ENCODE measurements at regions not wholly inside any gene's neighbourhood (a gene's known extent, or its start where the extent isn't known, plus 50 kb on each side); places are given as distances from the start of the nearest gene placed in this dataset.

GRCh38 chr4:159010563-159011260 is 92.2 kb upstream of the RAPGEF2 start:
- Histone ChIP-seq H3K4me2 (ENCODE audit: low read length) (no peak overlapping the region), H3K4me3 (ENCODE audit: low read depth, low read length) (no peak overlapping the region), H3K36me3 (ENCODE audit: control insufficient read depth, insufficient read depth, low read length) (no peaks in the 10 kb centered on the region), H3K27ac (no peak overlapping the region), H3K27me3 (ENCODE audit: control insufficient read depth, insufficient read depth, low read length) (no peaks in the 10 kb centered on the region), H3K79me2 (no peaks in the 10 kb centered on the region), H3K9me3 (ENCODE audit: control insufficient read depth, low read length) (no peaks in the 10 kb centered on the region), H2AFZ (no peak overlapping the region), H3K4me1 (no peaks in the 10 kb centered on the region), H3K9ac (no peak overlapping the region)
- TF ChIP-seq CTCF (IDR thresholded peaks at IDR 0.05), result no peak

DNA sequence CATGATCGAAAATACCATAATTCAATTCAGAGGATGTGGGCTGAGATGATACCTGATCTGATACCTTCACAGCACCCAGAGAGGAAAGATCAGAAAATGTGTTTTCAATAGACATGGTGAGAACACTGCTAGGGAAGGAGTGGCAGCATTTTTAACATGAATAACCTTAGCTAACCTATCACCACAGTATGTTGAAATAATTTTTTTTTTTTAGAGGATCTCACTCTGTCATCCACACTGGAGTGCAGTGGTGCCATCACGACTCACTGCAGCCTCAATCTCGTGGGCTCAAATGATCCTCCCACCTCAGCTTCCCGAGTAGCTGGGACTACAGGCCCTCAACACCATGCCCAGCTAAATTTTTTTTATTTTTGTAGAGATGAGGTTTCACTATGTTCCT is 90.5 kb upstream of the RAPGEF2 start:
- no peak overlapping the region for H2AFZ ChIP-seq
- H3K79me2 ChIP-seq, result no peaks in the 10 kb centered on the region
- no peaks in the 10 kb centered on the region for H3K9me3 ChIP-seq (ENCODE audit: control insufficient read depth, low read length)
- no peak overlapping the region for H3K27ac ChIP-seq
- no peaks in the 10 kb centered on the region for H3K36me3 ChIP-seq (ENCODE audit: control insufficient read depth, insufficient read depth, low read length)
- no peak overlapping the region for H3K9ac ChIP-seq
- H3K27me3 ChIP-seq (ENCODE audit: control insufficient read depth, insufficient read depth, low read length), result no peaks in the 10 kb centered on the region
- TF ChIP-seq CTCF (IDR thresholded peaks at IDR 0.05), result no peak
- no peak overlapping the region for H3K4me2 ChIP-seq (ENCODE audit: low read length)
- no peak overlapping the region for H3K4me3 ChIP-seq (ENCODE audit: low read depth, low read length)
- no peaks in the 10 kb centered on the region for H3K4me1 ChIP-seq

- H3K36me3 ChIP-seq (ENCODE audit: control insufficient read depth, insufficient read depth, low read length), result no peaks in the 10 kb centered on the region
- no peak overlapping the region for H2AFZ ChIP-seq
- H3K79me2 ChIP-seq, result no peaks in the 10 kb centered on the region
- no peak overlapping the region for H3K9ac ChIP-seq
- no peak overlapping the region for H3K4me3 ChIP-seq (ENCODE audit: low read depth, low read length)
- no peak for TF ChIP-seq CTCF (IDR thresholded peaks at IDR 0.05)
- no peak overlapping the region for H3K27ac ChIP-seq
- H3K27me3 ChIP-seq (ENCODE audit: control insufficient read depth, insufficient read depth, low read length), result no peaks in the 10 kb centered on the region
- no peak overlapping the region for H3K4me2 ChIP-seq (ENCODE audit: low read length)
- no peaks in the 10 kb centered on the region for H3K4me1 ChIP-seq
- H3K9me3 ChIP-seq (ENCODE audit: control insufficient read depth, low read length), result no peaks in the 10 kb centered on the region
Measured at GRCh38 chr4:159013692-159014091, 89.2 kb upstream of the RAPGEF2 start.

DNA sequence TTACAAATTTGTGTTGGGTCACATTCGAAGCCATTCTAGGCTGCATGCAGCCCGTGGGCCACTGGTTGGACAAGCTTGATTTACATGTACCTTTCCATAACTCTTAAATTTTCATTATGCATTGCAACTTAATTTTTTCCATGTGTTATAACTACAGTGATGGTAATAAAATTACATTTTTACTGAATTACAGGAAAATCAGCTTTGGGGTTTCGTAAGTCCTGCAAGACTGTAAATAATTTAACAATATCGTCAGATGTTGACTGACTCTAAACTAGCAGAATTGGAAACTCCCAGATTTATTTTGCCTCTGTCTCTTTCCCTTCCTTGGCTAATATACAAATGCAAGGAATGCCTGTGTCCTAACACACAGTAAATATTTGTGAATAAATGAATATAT is 88.0 kb upstream of the RAPGEF2 start:
- Histone ChIP-seq H3K36me3 (ENCODE audit: control insufficient read depth, insufficient read depth, low read length) (no peaks in the 10 kb centered on the region), H3K27me3 (ENCODE audit: control insufficient read depth, insufficient read depth, low read length) (no peaks in the 10 kb centered on the region), H3K27ac (no peak overlapping the region), H2AFZ (no peak overlapping the region), H3K4me2 (ENCODE audit: low read length) (no peak overlapping the region), H3K9me3 (ENCODE audit: control insufficient read depth, low read length) (no peaks in the 10 kb centered on the region), H3K9ac (no peak overlapping the region), H3K79me2 (no peaks in the 10 kb centered on the region), H3K4me1 (no peaks in the 10 kb centered on the region), H3K4me3 (ENCODE audit: low read depth, low read length) (no peak overlapping the region)
- TF ChIP-seq CTCF (IDR thresholded peaks at IDR 0.05), result no peak

- Histone ChIP-seq H3K27ac (no peak overlapping the region), H3K36me3 (ENCODE audit: control insufficient read depth, insufficient read depth, low read length) (no peaks in the 10 kb centered on the region), H2AFZ (no peak overlapping the region), H3K9ac (no peak overlapping the region), H3K27me3 (ENCODE audit: control insufficient read depth, insufficient read depth, low read length) (no peaks in the 10 kb centered on the region), H3K4me1 (no peaks in the 10 kb centered on the region), H3K4me2 (ENCODE audit: low read length) (no peak overlapping the region), H3K9me3 (ENCODE audit: control insufficient read depth, low read length) (no peaks in the 10 kb centered on the region), H3K4me3 (ENCODE audit: low read depth, low read length) (no peak overlapping the region), H3K79me2 (no peaks in the 10 kb centered on the region)
- TF ChIP-seq CTCF (IDR thresholded peaks at IDR 0.05), result no peak
Measured at GRCh38 chr4:159015841-159016240, 87.0 kb upstream of the RAPGEF2 start.
